IMR-90 (cell line): ENCODE measurements at regions not wholly inside any gene's neighbourhood (a gene's known extent, or its start where the extent isn't known, plus 50 kb on each side); places are given as distances from the start of the nearest gene placed in this dataset.

Source experiments
- ATAC-seq: fragments of 200-7000 bp; cut with Tn5 transposase; 2 replicates; pipeline ENCODE4 v1.9.1; 2020; ENCODE audit warnings: low read depth, mild to moderate bottlenecking, moderate library complexity
- BruUV-seq: library from RNA; stranded (reverse); fragments of 400-500 nt; replicated peaks from 2 replicates; lab custom pipeline; 2021; lab: Mats Ljungman, UMichigan
- CTCF ChIA-PET: fragments of 300-600 bp; formaldehyde crosslinking; extraction: SDS; loops from one replicate; lab custom pipeline; 2021; ENCODE audit warnings: antibody characterized with exemption; lab: Yijun Ruan, JAX
- POLR2A ChIA-PET: fragments of 300-600 bp; sonication (Branson Sonifier 250); formaldehyde crosslinking; loops from one replicate; lab custom pipeline; 2022; ENCODE audit warnings: antibody characterized with exemption; ENCODE audit not compliant: unreplicated experiment; lab: Charles Lee
- DNase-seq: peaks from one replicate; pipeline ENCODE4 v3.0.0; 2013
- H2AFZ ChIP-seq: replicated peaks from 2 replicates; pipeline ENCODE3; 2013; ENCODE audit warnings: low read length, mild to moderate bottlenecking; ENCODE audit not compliant: poor library complexity
- H2AK5ac ChIP-seq: 2 replicates; pipeline ENCODE4 v1.6.1; 2013; ENCODE audit warnings: low read depth, low read length, inconsistent platforms
- H2AK9ac ChIP-seq: replicated peaks from 2 replicates; pipeline ENCODE3; 2013; ENCODE audit warnings: mild to moderate bottlenecking, low read depth, low read length, moderate library complexity; ENCODE audit not compliant: poor library complexity
- H2BK120ac ChIP-seq: 2 replicates; pipeline ENCODE4 v1.6.1; 2013; ENCODE audit warnings: low read depth, low read length, inconsistent platforms
- H2BK15ac ChIP-seq: 3 replicates; pipeline ENCODE4 v1.6.1; 2013; ENCODE audit warnings: low read depth, low read length, inconsistent platforms
- H2BK20ac ChIP-seq: 2 replicates; pipeline ENCODE4 v1.6.1; 2013; ENCODE audit warnings: low read depth, mild to moderate bottlenecking, inconsistent platforms, low read length, moderate library complexity
- H2BK5ac ChIP-seq: 2 replicates; pipeline ENCODE4 v1.6.1; 2013; ENCODE audit warnings: mild to moderate bottlenecking, low read depth, low read length, inconsistent platforms; ENCODE audit not compliant: poor library complexity, severe bottlenecking
- H3K14ac ChIP-seq: replicated peaks from 2 replicates; pipeline ENCODE4 v1.6.1; 2013; ENCODE audit warnings: low read depth, low read length, inconsistent platforms
- H3K18ac ChIP-seq: 2 replicates; pipeline ENCODE4 v1.6.1; 2013; ENCODE audit warnings: low read depth, low read length, control low read depth
- H3K23ac ChIP-seq: 2 replicates; pipeline ENCODE4 v1.6.1; 2013; ENCODE audit warnings: low read depth, low read length, inconsistent platforms
- H3K27ac ChIP-seq: 2 replicates; pipeline ENCODE4 v1.5.1; 2013; ENCODE audit warnings: mild to moderate bottlenecking, control low read depth, low read length; ENCODE audit not compliant: insufficient read depth
- H3K27me3 ChIP-seq: 2 replicates; pipeline ENCODE4 v1.6.1; 2013; ENCODE audit warnings: low read length; ENCODE audit not compliant: control insufficient read depth, insufficient read depth
- H3K36me3 ChIP-seq: 2 replicates; pipeline ENCODE4 v1.6.1; 2013; ENCODE audit warnings: low read length, mixed read lengths; ENCODE audit not compliant: control insufficient read depth, insufficient read depth
- H3K4ac ChIP-seq: 2 replicates; pipeline ENCODE4 v1.6.1; 2013; ENCODE audit warnings: low read depth, low read length, inconsistent platforms
- H3K4me1 ChIP-seq: 2 replicates; pipeline ENCODE4 v1.6.1; 2013; ENCODE audit warnings: low read length, mixed read lengths; ENCODE audit not compliant: control insufficient read depth, insufficient read depth
- H3K4me2 ChIP-seq: 2 replicates; pipeline ENCODE4 v1.6.1; 2013; ENCODE audit warnings: low read depth, mild to moderate bottlenecking, control low read depth, low read length, moderate library complexity
- H3K4me3 ChIP-seq: 2 replicates; pipeline ENCODE4 v1.5.1; 2013; ENCODE audit warnings: low read depth, mild to moderate bottlenecking, control low read depth, low read length, moderate library complexity; ENCODE audit not compliant: insufficient read depth
- H3K56ac ChIP-seq: 2 replicates; pipeline ENCODE4 v1.6.1; 2013; ENCODE audit warnings: low read length, inconsistent platforms; ENCODE audit not compliant: insufficient read depth; ENCODE audit errors: extremely low read depth
- H3K79me1 ChIP-seq, 2 experiments: 2 replicates each; pipeline ENCODE4 v1.6.1; 2013; ENCODE audit warnings: low read length in 2 of 2, inconsistent platforms in 1 of 2, low read depth in 1 of 2
- H3K9ac ChIP-seq: 2 replicates; pipeline ENCODE4 v1.6.1; 2013; ENCODE audit warnings: low read depth, low read length, control low read depth
- H3K9me1 ChIP-seq: 2 replicates; pipeline ENCODE4 v1.6.1; 2013; ENCODE audit warnings: low read length, inconsistent platforms; ENCODE audit not compliant: insufficient read depth
- H3K9me3 ChIP-seq: 2 replicates; pipeline ENCODE4 v1.6.1; 2013; ENCODE audit warnings: low read length; ENCODE audit not compliant: control insufficient read depth, insufficient read depth
- H4K20me1 ChIP-seq: 2 replicates; pipeline ENCODE4 v1.6.1; 2013; ENCODE audit warnings: low read length, inconsistent platforms; ENCODE audit not compliant: insufficient read depth
- H4K5ac ChIP-seq: 2 replicates; pipeline ENCODE4 v1.6.1; 2013; ENCODE audit warnings: mild to moderate bottlenecking, low read depth, low read length, control low read depth
- H4K8ac ChIP-seq, 2 experiments: 2 replicates each; pipeline ENCODE4 v1.6.1; 2013; ENCODE audit warnings: low read depth in 2 of 2, low read length in 2 of 2, control low read depth in 1 of 2, inconsistent platforms in 1 of 2
- H4K91ac ChIP-seq: 2 replicates; pipeline ENCODE4 v1.6.1; 2013; ENCODE audit warnings: low read depth, low read length, inconsistent platforms; ENCODE audit not compliant: insufficient read depth
- BHLHE40 ChIP-seq: fragments of 150-350 bp; IDR thresholded peaks from 2 replicates; pipeline ENCODE4 v1.6.1; 2016; ENCODE audit warnings: mild to moderate bottlenecking, low read depth, low read length
- CEBPB ChIP-seq: IDR thresholded peaks from 2 replicates; pipeline ENCODE4 v1.6.1; 2012; ENCODE audit warnings: low read depth, low read length, improper control_type of control experiment
- CHD1 ChIP-seq: IDR thresholded peaks from 2 replicates; pipeline ENCODE4 v1.6.1; 2012; ENCODE audit warnings: low read depth, low read length, improper control_type of control experiment
- CTCF ChIP-seq: conservative IDR thresholded peaks from 2 replicates; pipeline ENCODE4 v1.5.1; 2012; ENCODE audit warnings: mild to moderate bottlenecking, low read depth, low read length, improper control_type of control experiment
- FOS ChIP-seq: fragments of 150-350 bp; IDR thresholded peaks from 2 replicates; pipeline ENCODE4 v1.6.1; 2016; ENCODE audit warnings: low read depth, low read length
- MAFK ChIP-seq: IDR thresholded peaks from 2 replicates; pipeline ENCODE4 v1.6.1; 2012; ENCODE audit warnings: low read depth, low read length, improper control_type of control experiment
- MAZ ChIP-seq: IDR thresholded peaks from 2 replicates; pipeline ENCODE4 v1.6.1; 2012; ENCODE audit warnings: low read depth, mild to moderate bottlenecking, low read length, improper control_type of control experiment, moderate library complexity, borderline replicate concordance
- MXI1 ChIP-seq: IDR thresholded peaks from 2 replicates; pipeline ENCODE4 v1.6.1; 2012; ENCODE audit warnings: low read depth, mild to moderate bottlenecking, low read length, moderate library complexity, borderline replicate concordance
- NFE2L2 ChIP-seq: fragments of 150-350 bp; IDR thresholded peaks from 2 replicates; pipeline ENCODE4 v1.6.1; 2016; ENCODE audit warnings: low read depth, mild to moderate bottlenecking, low read length
- POLR2A ChIP-seq: IDR thresholded peaks from 2 replicates; pipeline ENCODE4 v1.6.1; 2012; ENCODE audit warnings: mild to moderate bottlenecking, low read depth, low read length
- RAD21 ChIP-seq: IDR thresholded peaks from 2 replicates; pipeline ENCODE4 v1.6.1; 2012; ENCODE audit warnings: low read length, improper control_type of control experiment
- RCOR1 ChIP-seq: IDR thresholded peaks from 2 replicates; pipeline ENCODE4 v1.6.1; 2012; ENCODE audit warnings: mild to moderate bottlenecking, low read length, improper control_type of control experiment; ENCODE audit not compliant: insufficient replicate concordance
- RFX5 ChIP-seq: IDR thresholded peaks from 2 replicates; pipeline ENCODE4 v1.8.0; 2012; ENCODE audit warnings: low read depth, mild to moderate bottlenecking, low read length, moderate library complexity
- SMC3 ChIP-seq: fragments of 150-350 bp; IDR thresholded peaks from 2 replicates; pipeline ENCODE4 v1.6.1; 2016; ENCODE audit warnings: low read depth, mild to moderate bottlenecking, antibody characterized with exemption, low read length, moderate library complexity
- USF2 ChIP-seq: fragments of 150-350 bp; IDR thresholded peaks from 2 replicates; pipeline ENCODE4 v1.6.1; 2017; ENCODE audit warnings: mild to moderate bottlenecking, antibody characterized with exemption, low read length, low read depth
- WGBS, 2 experiments: methylation state at CpG; one replicate each; pipeline versions ENCODE4 v1.1.5 to v1.1.7; 2013; ENCODE audit warnings: missing lambda C conversion rate in 2 of 2; ENCODE audit not compliant: insufficient read length in 1 of 2; ENCODE audit errors: extremely low coverage in 2 of 2; 5-methylcytosine and 5-hydroxymethylcytosine counted together
- dilution Hi-C: fragments of 300-500 bp; cut with HindIII; formaldehyde crosslinking; loops from one replicate; pipeline ENCODE4 v1.14.3; 2018; ENCODE audit warnings: low sequenced_read_pairs; ENCODE audit not compliant: unreplicated experiment
- in situ Hi-C: fragments of 300-500 bp; cut with MboI; formaldehyde crosslinking; loops from 3 replicates; pipeline ENCODE4 v1.14.3; 2019; ENCODE audit warnings: low sequenced_read_pairs, inconsistent platforms, mixed read lengths
- intact Hi-C: fragments of 100-400 bp; cut with micrococcal nuclease; formaldehyde crosslinking; loops from 2 replicates; pipeline ENCODE4 v1.10.0; 2022

- no CpG with 5 or more reads among the region's 3 CpGs for WGBS, 2 experiments
Measured at GRCh38 chr1:73903092-73903491, 294.9 kb downstream of the LRRIQ3 start.

More at GRCh38 chr1:73903092-73903491, 294.9 kb downstream of the LRRIQ3 start:
- H2AK9ac ChIP-seq: no peak overlapping the region
- H3K9me3 ChIP-seq: 0 out of 2 replicates have a peak, but pooled peaks cover 2% of the 10 kb centered on the region
- in situ Hi-C loops (no loop called here), dilution Hi-C loops (no loop called here), intact Hi-C loops (no loop called here)
- H3K23ac ChIP-seq: no peak overlapping the region
- H3K4me3 ChIP-seq: no peak overlapping the region
- no peak overlapping the region for H2AFZ ChIP-seq
- no peak overlapping the region for H2AK5ac ChIP-seq
- H3K9ac ChIP-seq: no peak overlapping the region
- H3K4ac ChIP-seq: no peak overlapping the region
- no peak overlapping the region for H2BK20ac ChIP-seq
- H4K8ac ChIP-seq: no peak overlapping the region
- TF ChIP-seq FOS: no peak
- TF ChIP-seq USF2: no peak
- no peak for TF ChIP-seq POLR2A
- TF ChIP-seq CEBPB: no peak
- TF ChIP-seq MAFK: no peak
- no peak for TF ChIP-seq RAD21
- TF ChIP-seq BHLHE40: no peak
- no peak for TF ChIP-seq RCOR1
- no peak for TF ChIP-seq NFE2L2
- TF ChIP-seq CTCF: no peak
- TF ChIP-seq MXI1: no peak
- no peak for TF ChIP-seq CHD1
- TF ChIP-seq RFX5: no peak
- no peak for TF ChIP-seq SMC3
- no peak for TF ChIP-seq MAZ
- H3K27me3 ChIP-seq: no peaks in the 10 kb centered on the region
- no peaks in the 10 kb centered on the region for H3K4me1 ChIP-seq
- no peak overlapping the region for H3K18ac ChIP-seq
- no peak overlapping the region for H4K5ac ChIP-seq
- ChIA-PET CTCF (no interaction called here), POLR2A (no interaction called here)
- H4K91ac ChIP-seq: no peak overlapping the region
- BruUV-seq: no TSS peak
- no peak overlapping the region for H2BK120ac ChIP-seq
- H2BK15ac ChIP-seq: no peak overlapping the region
- H2BK5ac ChIP-seq: no peak overlapping the region
- H3K56ac ChIP-seq: no peak overlapping the region
- H3K79me1 ChIP-seq: no peaks in the 10 kb centered on the region
- no peak overlapping the region for H3K27ac ChIP-seq
- H3K14ac ChIP-seq: no peak overlapping the region
- no peaks in the 10 kb centered on the region for H3K36me3 ChIP-seq
- H3K9me1 ChIP-seq: no peaks in the 10 kb centered on the region
- H3K4me2 ChIP-seq: no peak overlapping the region
- ATAC-seq: no peak
- no peaks in the 10 kb centered on the region for H4K20me1 ChIP-seq
- DNase-seq: no peak
